K562 (cell line): ENCODE measurements at regions not wholly inside any gene's neighbourhood (a gene's known extent, or its start where the extent isn't known, plus 50 kb on each side); places are given as distances from the start of the nearest gene placed in this dataset.

ENCODE experiments used
- BCLAF1 ChIP-seq, 2 experiments: fragments of 450-650 bp in 1 of 2; IDR thresholded peaks; 2 replicates each; pipeline ENCODE4 v1.6.1; 2011 to 2017; ENCODE audit warnings: low read depth in 2 of 2, antibody characterized with exemption in 1 of 2, borderline replicate concordance in 1 of 2, low read length in 1 of 2, mild to moderate bottlenecking in 1 of 2, mixed read lengths in 1 of 2; ENCODE audit not compliant: control insufficient read depth in 1 of 2
- CBFA2T2 ChIP-seq: fragments of 450-650 bp; conservative IDR thresholded peaks from 2 replicates; pipeline ENCODE4 v1.6.1; 2017; ENCODE audit warnings: mild to moderate bottlenecking
- CBFB ChIP-seq: sonication (generic); formaldehyde crosslinking; IDR thresholded peaks from 2 replicates; pipeline ENCODE4 v1.4.0; 2020; ENCODE audit warnings: mild to moderate bottlenecking, missing genetic modification reagents
- JUND ChIP-seq, 2 experiments: IDR thresholded peaks; 2 replicates in 1 of 2; 3 replicates in 1 of 2; pipeline ENCODE4 v1.6.1; 2011; ENCODE audit warnings: borderline replicate concordance in 2 of 2, low read depth in 2 of 2, low read length in 2 of 2, improper control_type of control experiment in 1 of 2, missing biosample characterization in 1 of 2, missing genetic modification characterization in 1 of 2, missing genetic modification reagents in 1 of 2
- NR3C1 ChIP-seq: sonication (generic); formaldehyde crosslinking; IDR thresholded peaks from 2 replicates; pipeline ENCODE4 v1.8.1; 2022; ENCODE audit warnings: missing genetic modification reagents
- POLR2B ChIP-seq: fragments of 450-650 bp; IDR thresholded peaks from 2 replicates; pipeline ENCODE4 v1.6.1; 2018; ENCODE audit warnings: low read depth; ENCODE audit not compliant: partially characterized antibody
- POLR2G ChIP-seq: fragments of 200-400 bp; formaldehyde crosslinking; IDR thresholded peaks from 2 replicates; pipeline ENCODE4 v1.6.1; 2017; ENCODE audit warnings: low read depth, mild to moderate bottlenecking, antibody characterized with exemption, low read length, moderate library complexity
- PRPF4 ChIP-seq: fragments of 200-400 bp; formaldehyde crosslinking; IDR thresholded peaks from one replicate; pipeline ENCODE4 v1.6.1; 2017; ENCODE audit warnings: low read length, low read depth, mild to moderate bottlenecking; ENCODE audit not compliant: insufficient read depth, poor library complexity, severe bottlenecking
- RAD51 ChIP-seq: fragments of 450-650 bp; IDR thresholded peaks from 2 replicates; pipeline ENCODE4 v1.7.1; 2016; ENCODE audit warnings: low read depth, mild to moderate bottlenecking, borderline replicate concordance
- SAFB2 ChIP-seq: fragments of 200-400 bp; formaldehyde crosslinking; IDR thresholded peaks from 2 replicates; pipeline ENCODE4 v1.6.1; 2018; ENCODE audit warnings: borderline replicate concordance, low read length, low read depth, moderate library complexity; ENCODE audit not compliant: severe bottlenecking
- SNAPC5 ChIP-seq: fragments of 250-450 bp; sonication (Bioruptor Pico); IDR thresholded peaks from 2 replicates; pipeline ENCODE4 v1.8.0; 2021; ENCODE audit warnings: moderate library complexity, mild to moderate bottlenecking, inconsistent platforms
- SPI1 ChIP-seq: IDR thresholded peaks from 2 replicates; pipeline ENCODE4 v1.6.1; 2011; ENCODE audit warnings: low read depth, low read length, control low read depth, borderline replicate concordance
- ZFX ChIP-seq: sonication (generic); formaldehyde crosslinking; IDR thresholded peaks from 2 replicates; pipeline ENCODE4 v1.8.0; 2022; ENCODE audit warnings: mild to moderate bottlenecking, missing genetic modification reagents, moderate library complexity
- ZNF146 ChIP-seq: IDR thresholded peaks from one replicate; pipeline ENCODE4 v1.6.1; 2018; ENCODE audit warnings: missing compliant biosample characterization; ENCODE audit not compliant: unreplicated experiment
- ZNF23 ChIP-seq: fragments of 250-450 bp; sonication (Bioruptor Pico); IDR thresholded peaks from 2 replicates; pipeline ENCODE4 v1.4.0; 2020; ENCODE audit warnings: mild to moderate bottlenecking
- ZNF316 ChIP-seq: fragments of 450-650 bp; IDR thresholded peaks from 2 replicates; pipeline ENCODE4 v1.6.1; 2016
- ZNF431 ChIP-seq: sonication (generic); formaldehyde crosslinking; IDR thresholded peaks from 2 replicates; pipeline ENCODE4 v1.8.0; 2022; ENCODE audit warnings: mild to moderate bottlenecking, missing genetic modification reagents
- ZNF668 ChIP-seq: fragments of 250-450 bp; sonication (Bioruptor Pico); IDR thresholded peaks from 2 replicates; pipeline ENCODE4 v1.8.0; 2022; ENCODE audit warnings: mild to moderate bottlenecking, inconsistent platforms
- TF ChIP-seq, protein P1 (sequence below): fragments of 250-450 bp; sonication (Bioruptor Pico); IDR thresholded peaks from 2 replicates; pipeline ENCODE4 v1.8.0; 2022; ENCODE audit warnings: inconsistent platforms, mild to moderate bottlenecking, moderate library complexity, borderline replicate concordance
- TF ChIP-seq, protein P2 (sequence below): fragments of 450-650 bp; formaldehyde crosslinking; IDR thresholded peaks from 2 replicates; pipeline ENCODE4 v1.4.0; 2020; ENCODE audit warnings: mild to moderate bottlenecking, mixed read lengths

DNA sequence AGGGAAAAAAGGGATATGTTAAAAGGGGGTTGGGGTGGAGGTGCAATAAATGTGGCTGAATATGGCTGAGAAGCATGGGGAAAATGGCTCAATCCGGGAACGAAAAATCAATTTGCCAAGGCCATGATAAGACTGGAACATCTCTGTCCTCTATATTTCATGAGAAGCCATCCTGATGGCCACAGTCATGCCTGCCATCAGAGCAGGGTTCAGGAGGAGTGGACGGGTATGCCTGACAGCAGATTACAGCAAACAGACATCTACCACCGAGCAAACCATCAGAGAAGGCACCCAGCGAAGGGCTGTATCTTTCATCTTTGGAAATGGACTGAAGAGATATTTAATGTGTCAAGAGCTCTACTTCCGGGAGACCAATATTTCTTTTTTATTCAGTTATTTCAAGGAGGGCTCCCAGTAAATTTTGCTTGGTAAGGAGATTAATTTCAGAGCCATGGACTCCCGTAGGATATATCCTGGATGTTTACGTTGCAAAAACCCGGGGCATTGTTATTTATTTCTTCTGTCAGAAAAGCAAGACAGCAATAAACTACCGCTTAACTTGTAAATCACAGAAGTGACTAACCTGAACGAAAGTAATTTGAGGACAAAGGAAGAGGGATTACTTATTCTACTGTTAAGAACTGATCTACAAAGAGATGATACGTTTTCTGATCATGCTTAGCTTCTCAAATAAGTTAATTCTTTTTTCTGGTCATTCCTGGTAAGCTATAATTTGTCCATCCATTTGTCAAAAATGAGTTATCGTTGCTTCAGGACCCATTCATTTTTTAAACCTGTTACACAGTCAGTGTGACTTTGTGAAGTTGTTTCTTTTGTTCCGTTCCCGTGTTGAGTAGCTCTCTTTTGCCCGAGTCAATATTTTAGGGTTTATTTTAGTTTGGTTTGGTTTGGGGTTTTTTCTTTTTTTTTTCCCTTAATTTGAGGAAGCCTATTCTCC lies 80.6 kb upstream of the CHD2 start (continued):
- no peak for TF ChIP-seq SAFB2
- TF ChIP-seq, protein P1, sequence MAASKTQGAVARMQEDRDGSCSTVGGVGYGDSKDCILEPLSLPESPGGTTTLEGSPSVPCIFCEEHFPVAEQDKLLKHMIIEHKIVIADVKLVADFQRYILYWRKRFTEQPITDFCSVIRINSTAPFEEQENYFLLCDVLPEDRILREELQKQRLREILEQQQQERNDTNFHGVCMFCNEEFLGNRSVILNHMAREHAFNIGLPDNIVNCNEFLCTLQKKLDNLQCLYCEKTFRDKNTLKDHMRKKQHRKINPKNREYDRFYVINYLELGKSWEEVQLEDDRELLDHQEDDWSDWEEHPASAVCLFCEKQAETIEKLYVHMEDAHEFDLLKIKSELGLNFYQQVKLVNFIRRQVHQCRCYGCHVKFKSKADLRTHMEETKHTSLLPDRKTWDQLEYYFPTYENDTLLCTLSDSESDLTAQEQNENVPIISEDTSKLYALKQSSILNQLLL, result no peak
- TF ChIP-seq ZNF146 (CRISPR knock-in tag), result no peak
- no peak for TF ChIP-seq ZNF431 (CRISPR knock-in tag)
- TF ChIP-seq RAD51, result no peak
- TF ChIP-seq ZFX (CRISPR knock-in tag), result no peak
- no peak for TF ChIP-seq BCLAF1 (IDR thresholded peaks at IDR 0.05; ENCODE audit: borderline replicate concordance in 1 of 2, control insufficient read depth in 1 of 2, low read depth in 2 of 2, low read length in 1 of 2)
- TF ChIP-seq CBFA2T2, result no peak
- no peak for TF ChIP-seq PRPF4
- TF ChIP-seq SPI1, result no peak
- TF ChIP-seq ZNF23 (CRISPR knock-in tag), result no peak
- no peak for TF ChIP-seq JUND (IDR thresholded peaks at IDR 0.05; ENCODE audit: borderline replicate concordance, low read depth, low read length)
- TF ChIP-seq JUND (tag; IDR thresholded peaks at IDR 0.05; ENCODE audit: borderline replicate concordance, low read depth, low read length), result peak; percentile 13; the same call in 2 of the 3 replicates
- TF ChIP-seq CBFB (CRISPR knock-in tag), result no peak
- TF ChIP-seq SNAPC5 (CRISPR knock-in tag), result no peak
- peak; percentile 54 for TF ChIP-seq ZNF316
- no peak for TF ChIP-seq POLR2B
- TF ChIP-seq, protein P2, sequence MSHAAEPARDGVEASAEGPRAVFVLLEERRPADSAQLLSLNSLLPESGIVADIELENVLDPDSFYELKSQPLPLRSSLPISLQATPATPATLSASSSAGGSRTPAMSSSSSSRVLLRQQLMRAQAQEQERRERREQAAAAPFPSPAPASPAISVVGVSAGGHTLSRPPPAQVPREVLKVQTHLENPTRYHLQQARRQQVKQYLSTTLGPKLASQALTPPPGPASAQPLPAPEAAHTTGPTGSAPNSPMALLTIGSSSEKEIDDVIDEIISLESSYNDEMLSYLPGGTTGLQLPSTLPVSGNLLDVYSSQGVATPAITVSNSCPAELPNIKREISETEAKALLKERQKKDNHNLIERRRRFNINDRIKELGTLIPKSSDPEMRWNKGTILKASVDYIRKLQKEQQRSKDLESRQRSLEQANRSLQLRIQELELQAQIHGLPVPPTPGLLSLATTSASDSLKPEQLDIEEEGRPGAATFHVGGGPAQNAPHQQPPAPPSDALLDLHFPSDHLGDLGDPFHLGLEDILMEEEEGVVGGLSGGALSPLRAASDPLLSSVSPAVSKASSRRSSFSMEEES (CRISPR knock-in tag), result no peak
- no peak for TF ChIP-seq NR3C1
- no peak for TF ChIP-seq ZNF668
- TF ChIP-seq POLR2G, result no peak
